ENCODE measurements at regions not wholly inside any gene's neighbourhood (a gene's known extent, or its start where the extent isn't known, plus 50 kb on each side); places are given as distances from the start of the nearest gene placed in this dataset.
A peak's percentile ranks its signal among the peaks of the same experiment; 100 is the strongest.

DNA sequence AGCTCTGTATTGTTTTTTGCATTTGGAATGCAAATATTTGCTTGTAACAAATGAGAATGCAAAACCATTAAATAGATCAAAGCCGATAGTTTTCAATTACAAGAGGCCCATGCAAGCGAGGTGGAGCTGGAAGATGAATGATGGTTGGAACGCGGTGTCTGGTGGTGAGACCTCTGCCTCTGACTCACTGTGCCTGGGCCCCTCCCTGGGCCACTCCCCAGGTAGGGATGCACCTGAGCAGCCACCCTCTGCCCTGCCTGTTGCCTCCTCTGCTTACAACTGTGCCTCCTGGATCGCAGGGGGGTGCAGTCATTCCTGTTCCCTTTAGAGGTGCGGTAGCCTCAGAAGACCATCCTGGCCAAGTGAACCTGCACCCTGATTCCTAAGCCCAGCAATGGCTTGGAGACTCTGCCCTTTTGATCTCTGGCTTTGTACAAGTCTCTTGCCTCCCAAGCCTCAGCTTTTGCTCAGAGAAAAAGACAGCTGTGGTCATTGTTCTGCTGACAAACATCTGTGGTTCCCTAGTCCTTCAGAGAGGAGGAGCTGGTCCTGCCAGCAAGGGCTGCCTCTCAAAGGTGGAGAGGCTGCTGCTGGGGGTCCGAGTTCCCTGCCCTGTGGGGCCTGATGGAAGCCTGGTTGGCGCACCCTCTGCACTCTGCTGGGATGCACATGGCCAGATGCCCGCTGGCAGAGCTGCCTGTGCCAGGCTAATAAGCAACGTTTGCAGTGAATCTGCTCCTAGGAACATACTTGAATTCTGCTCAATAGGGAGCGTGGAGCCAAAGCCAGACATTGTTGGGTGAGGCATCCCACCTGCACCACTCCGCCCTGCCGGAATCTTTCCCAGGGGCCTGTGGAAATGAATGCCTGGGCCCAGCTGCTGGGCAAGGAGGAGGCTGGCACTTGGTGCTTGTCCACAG is 126.3 kb upstream of the TCERG1L start:
- H3K9me3 Mint-ChIP-seq = no peaks in the 10 kb centered on the region
- ATAC-seq (ENCODE audit: poor library complexity) = no peak
- no peaks in the 10 kb centered on the region for H3K36me3 Mint-ChIP-seq (ENCODE audit: low read depth)
- no peak overlapping the region for H3K27ac Mint-ChIP-seq
- Histone ChIP-seq H3K36me3 (ENCODE audit: insufficient read depth, low read length) (no peaks in the 10 kb centered on the region), H3K9me3 (ENCODE audit: control insufficient read depth in 1 of 2, insufficient read depth in 1 of 2, low read length in 2 of 2) (peaks cover 0 to 17% of the 10 kb centered on the region in 2 experiments), H3K27me3 (ENCODE audit: control insufficient read depth in 1 of 2, insufficient read depth in 2 of 2, low read length in 2 of 2) (no peaks in the 10 kb centered on the region), H3K4me3 (ENCODE audit: low read length) (no peak overlapping the region), H3K27ac (ENCODE audit: low read depth in 1 of 2, low read length in 2 of 2) (no peak overlapping the region), H3K4me1 (ENCODE audit: insufficient read depth, low read length) (no peaks in the 10 kb centered on the region)
- TF ChIP-seq, protein P1, sequence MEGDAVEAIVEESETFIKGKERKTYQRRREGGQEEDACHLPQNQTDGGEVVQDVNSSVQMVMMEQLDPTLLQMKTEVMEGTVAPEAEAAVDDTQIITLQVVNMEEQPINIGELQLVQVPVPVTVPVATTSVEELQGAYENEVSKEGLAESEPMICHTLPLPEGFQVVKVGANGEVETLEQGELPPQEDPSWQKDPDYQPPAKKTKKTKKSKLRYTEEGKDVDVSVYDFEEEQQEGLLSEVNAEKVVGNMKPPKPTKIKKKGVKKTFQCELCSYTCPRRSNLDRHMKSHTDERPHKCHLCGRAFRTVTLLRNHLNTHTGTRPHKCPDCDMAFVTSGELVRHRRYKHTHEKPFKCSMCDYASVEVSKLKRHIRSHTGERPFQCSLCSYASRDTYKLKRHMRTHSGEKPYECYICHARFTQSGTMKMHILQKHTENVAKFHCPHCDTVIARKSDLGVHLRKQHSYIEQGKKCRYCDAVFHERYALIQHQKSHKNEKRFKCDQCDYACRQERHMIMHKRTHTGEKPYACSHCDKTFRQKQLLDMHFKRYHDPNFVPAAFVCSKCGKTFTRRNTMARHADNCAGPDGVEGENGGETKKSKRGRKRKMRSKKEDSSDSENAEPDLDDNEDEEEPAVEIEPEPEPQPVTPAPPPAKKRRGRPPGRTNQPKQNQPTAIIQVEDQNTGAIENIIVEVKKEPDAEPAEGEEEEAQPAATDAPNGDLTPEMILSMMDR (IDR thresholded peaks at IDR 0.05) = no peak
- no peak overlapping the region for H3K4me3 Mint-ChIP-seq
- CTCF ChIA-PET = no interaction called here
- DNase-seq = peak in 1 of 14 experiments; percentile 24
- intact Hi-C loops (cut with DNase I, micrococcal nuclease) = no loop called here
- H3K4me1 Mint-ChIP-seq (ENCODE audit: low read depth) = no peaks in the 10 kb centered on the region
- peaks cover 18% of the 10 kb centered on the region for H3K27me3 Mint-ChIP-seq
- POLR2A ChIA-PET = no interaction called here

DNA sequence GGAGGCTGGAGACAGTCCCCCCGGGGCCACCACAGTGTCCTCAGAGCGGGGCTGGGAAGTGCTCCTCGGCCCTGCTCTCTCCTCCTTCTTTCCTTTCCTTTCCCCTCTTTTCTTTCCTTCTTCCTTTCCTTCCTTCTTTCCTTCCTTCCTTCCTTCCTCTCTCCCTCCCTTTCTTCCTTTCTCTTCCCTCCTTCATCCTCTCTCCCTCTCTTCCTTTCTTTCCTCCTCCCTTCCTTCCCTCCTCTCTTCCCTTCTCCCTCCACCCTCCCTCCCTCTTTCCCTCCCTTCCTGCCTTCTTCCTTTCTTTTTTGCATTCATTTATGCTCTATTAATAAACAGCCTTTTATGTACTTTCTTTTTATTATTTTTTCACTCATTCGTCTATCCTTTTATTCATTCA is 127.1 kb upstream of the TCERG1L start:
- H3K4me3 Mint-ChIP-seq = no peak overlapping the region
- peaks cover 0 to 23% of the 10 kb centered on the region in 2 experiments for H3K9me3 ChIP-seq (ENCODE audit: control insufficient read depth in 1 of 2, insufficient read depth in 1 of 2, low read length in 2 of 2)
- H3K9me3 Mint-ChIP-seq = no peaks in the 10 kb centered on the region
- H3K36me3 Mint-ChIP-seq (ENCODE audit: low read depth) = no peaks in the 10 kb centered on the region
- no peak for ATAC-seq (ENCODE audit: poor library complexity)
- TF ChIP-seq, protein P1 (IDR thresholded peaks at IDR 0.05) = no peak
- DNase-seq = no peak
- H3K4me1 Mint-ChIP-seq (ENCODE audit: low read depth) = no peaks in the 10 kb centered on the region
- ChIA-PET CTCF (no interaction called here), POLR2A (no interaction called here)
- intact Hi-C loops (cut with DNase I, micrococcal nuclease) = no loop called here
- H3K4me3 ChIP-seq (ENCODE audit: low read length) = no peak overlapping the region
- H3K27me3 Mint-ChIP-seq = peaks cover 18% of the 10 kb centered on the region
- no peaks in the 10 kb centered on the region for H3K4me1 ChIP-seq (ENCODE audit: insufficient read depth, low read length)
- no peaks in the 10 kb centered on the region for H3K36me3 ChIP-seq (ENCODE audit: insufficient read depth, low read length)
- no peak overlapping the region for H3K27ac ChIP-seq (ENCODE audit: low read depth in 1 of 2, low read length in 2 of 2)
- no peaks in the 10 kb centered on the region for H3K27me3 ChIP-seq (ENCODE audit: control insufficient read depth in 1 of 2, insufficient read depth in 2 of 2, low read length in 2 of 2)
- no peak overlapping the region for H3K27ac Mint-ChIP-seq

DNA sequence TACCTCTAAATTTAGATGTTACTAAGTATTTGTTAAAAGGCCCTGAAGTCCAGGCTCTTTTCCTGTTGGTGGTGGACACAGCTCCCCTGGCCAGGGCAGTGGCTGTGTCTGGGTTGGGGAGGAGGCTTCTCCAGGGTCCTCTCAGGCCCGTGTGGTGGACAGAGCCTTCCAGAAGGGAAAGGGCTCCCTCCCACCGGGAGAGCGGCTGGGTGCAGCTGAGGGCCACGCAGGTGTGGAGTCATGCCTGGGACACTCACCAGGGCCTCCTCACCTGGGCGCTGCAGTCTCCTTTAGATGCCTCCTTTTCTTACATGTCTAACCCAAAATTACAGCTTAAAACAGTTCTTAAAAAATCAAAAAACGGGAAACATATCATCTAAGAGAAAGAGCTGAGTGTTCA is 128.2 kb upstream of the TCERG1L start:
- no peaks in the 10 kb centered on the region for H3K9me3 Mint-ChIP-seq
- ATAC-seq (ENCODE audit: poor library complexity) = no peak
- no peak overlapping the region for H3K4me3 Mint-ChIP-seq
- peaks cover 18% of the 10 kb centered on the region for H3K27me3 Mint-ChIP-seq
- Histone ChIP-seq H3K27ac (ENCODE audit: low read depth in 1 of 2, low read length in 2 of 2) (no peak overlapping the region), H3K9me3 (ENCODE audit: control insufficient read depth in 1 of 2, insufficient read depth in 1 of 2, low read length in 2 of 2) (peaks cover 0 to 20% of the 10 kb centered on the region in 2 experiments), H3K4me3 (ENCODE audit: low read length) (no peak overlapping the region), H3K36me3 (ENCODE audit: insufficient read depth, low read length) (no peaks in the 10 kb centered on the region), H3K27me3 (ENCODE audit: control insufficient read depth in 1 of 2, insufficient read depth in 2 of 2, low read length in 2 of 2) (no peaks in the 10 kb centered on the region), H3K4me1 (ENCODE audit: insufficient read depth, low read length) (no peaks in the 10 kb centered on the region)
- H3K4me1 Mint-ChIP-seq (ENCODE audit: low read depth) = no peaks in the 10 kb centered on the region
- intact Hi-C loops (cut with DNase I, micrococcal nuclease) = no loop called here
- TF ChIP-seq, protein P1 (IDR thresholded peaks at IDR 0.05) = no peak
- DNase-seq = peak in 1 of 14 experiments; percentile 25
- ChIA-PET POLR2A (no interaction called here), CTCF (no interaction called here)
- no peak overlapping the region for H3K27ac Mint-ChIP-seq
- no peaks in the 10 kb centered on the region for H3K36me3 Mint-ChIP-seq (ENCODE audit: low read depth)
